Pancreas (tissue), 10 donors: ENCODE measurements at regions not wholly inside any gene's neighbourhood (a gene's known extent, or its start where the extent isn't known, plus 50 kb on each side); places are given as distances from the start of the nearest gene placed in this dataset.
A peak's percentile ranks its signal among the peaks of the same experiment; 100 is the strongest.

Experiments used
- ATAC-seq, 4 donors: fragments of 200-7000 bp; cut with Tn5 transposase; one replicate each; pipeline versions ENCODE4 v1.8.0 to v1.9.1; 2020; ENCODE audit warnings: mild to moderate bottlenecking in 4 of 4, moderate library complexity in 4 of 4
- DNase-seq, 6 donors: peaks; one replicate each; pipeline ENCODE4 v3.0.0-alpha.2; 2020
- FAIRE-seq: peaks from 2 replicates; lab custom pipeline; 2012; peaks lifted over from hg19 to GRCh38; lab: Jason Lieb, UNC
- H3K27ac ChIP-seq, 4 donors: fragments of 200-600 bp; sonication (generic); 1 replicate in 3 of 4; 2 replicates in 1 of 4; pipeline versions ENCODE4 v1.5.0 to v1.8.0; 2020
- H3K27me3 ChIP-seq, 4 donors: fragments of 200-600 bp; one replicate each; pipeline ENCODE4 v1.8.0; 2021
- H3K36me3 ChIP-seq, 3 donors: fragments of 200-600 bp; sonication (generic) in 1 of 3; one replicate each; pipeline versions ENCODE4 v1.5.0 to v1.8.0; 2020 to 2021
- H3K4me1 ChIP-seq, 3 donors: fragments of 200-600 bp; one replicate each; pipeline ENCODE4 v1.8.0; 2021
- H3K4me3 ChIP-seq, 4 donors: fragments of 200-600 bp; sonication (generic) in 2 of 4; one replicate each; pipeline versions ENCODE4 v1.5.0 to v1.8.0; 2020 to 2021
- H3K9me3 ChIP-seq, 4 donors: fragments of 200-600 bp; one replicate each; pipeline ENCODE4 v1.8.0; 2021
- WGBS, 2 donors: extraction: QIAGEN DNeasy Blood & Tissue Kit; methylation state at CpG; one replicate each; pipeline ENCODE4 v1.1.7; 2013; 5-methylcytosine and 5-hydroxymethylcytosine counted together
- intact Hi-C, 3 donors: fragments of 100-400 bp; cut with DNase I; formaldehyde crosslinking; loops; one replicate each; pipeline versions ENCODE4 v1.11.1 to v1.14.2; 2022
- TF ChIP-seq, protein P1 (sequence below), 4 donors: fragments of 200-600 bp; sonication (generic) in 3 of 4; IDR thresholded peaks; one replicate each; pipeline versions ENCODE4 v1.5.0 to v1.8.0; 2021; ENCODE audit warnings: antibody characterized with exemption in 4 of 4
- donor health status: healthy with polysubstance abuse.
- donor health status: DM: no; HTN: no; CAD: no; lungs with moderate emphysema.
- donor health status: DM: no; HTN: no; CAD: no.
- donor health status: control.
- donor health status: control.
- donor health status: Bipolar disorder and iron deficiency.
- donor health status: DM: yes; HTN: yes; CAD: no.
- donor health status: DM: no; HTN: no; CAD: no.
- donor health status: DM: no; HTN: no; CAD: no.
- donor health status: DM: yes; HTN: yes; CAD: no.

DNA sequence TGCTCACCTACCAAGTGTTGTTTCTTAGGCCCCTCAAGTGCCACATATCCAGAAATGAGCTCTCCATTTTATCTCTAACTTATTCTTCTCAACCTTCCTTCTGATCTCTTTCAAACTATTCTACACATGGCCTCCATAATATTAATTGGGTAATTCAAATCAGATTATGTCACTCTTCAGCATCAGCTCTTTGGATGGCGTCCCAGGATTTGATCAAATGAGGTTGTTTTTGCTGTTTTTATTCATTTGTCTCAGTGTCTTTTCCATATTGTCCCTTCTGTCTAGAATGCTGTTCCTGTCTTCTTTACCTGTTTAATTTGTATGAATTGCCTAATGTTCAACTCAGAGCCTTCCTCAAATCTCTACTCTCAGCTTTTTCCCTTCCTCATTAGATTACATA lies 234.6 kb upstream of the CXCL12 start:
- Histone ChIP-seq H3K4me3 (no peak overlapping the region), H3K27me3 (no peaks in the 10 kb centered on the region), H3K4me1 (no peaks in the 10 kb centered on the region), H3K9me3 (no peaks in the 10 kb centered on the region), H3K36me3 (no peaks in the 10 kb centered on the region), H3K27ac (no peak overlapping the region)
- intact Hi-C loops: no loop called here
- FAIRE-seq (no peak), DNase-seq (no peak), ATAC-seq (no peak)
- WGBS, 2 donors: 0% methylated on average over 1 of the region's 1 CpG
- TF ChIP-seq, protein P1, sequence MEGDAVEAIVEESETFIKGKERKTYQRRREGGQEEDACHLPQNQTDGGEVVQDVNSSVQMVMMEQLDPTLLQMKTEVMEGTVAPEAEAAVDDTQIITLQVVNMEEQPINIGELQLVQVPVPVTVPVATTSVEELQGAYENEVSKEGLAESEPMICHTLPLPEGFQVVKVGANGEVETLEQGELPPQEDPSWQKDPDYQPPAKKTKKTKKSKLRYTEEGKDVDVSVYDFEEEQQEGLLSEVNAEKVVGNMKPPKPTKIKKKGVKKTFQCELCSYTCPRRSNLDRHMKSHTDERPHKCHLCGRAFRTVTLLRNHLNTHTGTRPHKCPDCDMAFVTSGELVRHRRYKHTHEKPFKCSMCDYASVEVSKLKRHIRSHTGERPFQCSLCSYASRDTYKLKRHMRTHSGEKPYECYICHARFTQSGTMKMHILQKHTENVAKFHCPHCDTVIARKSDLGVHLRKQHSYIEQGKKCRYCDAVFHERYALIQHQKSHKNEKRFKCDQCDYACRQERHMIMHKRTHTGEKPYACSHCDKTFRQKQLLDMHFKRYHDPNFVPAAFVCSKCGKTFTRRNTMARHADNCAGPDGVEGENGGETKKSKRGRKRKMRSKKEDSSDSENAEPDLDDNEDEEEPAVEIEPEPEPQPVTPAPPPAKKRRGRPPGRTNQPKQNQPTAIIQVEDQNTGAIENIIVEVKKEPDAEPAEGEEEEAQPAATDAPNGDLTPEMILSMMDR (IDR thresholded peaks at IDR 0.05): no peak

- Histone ChIP-seq H3K9me3 (no peaks in the 10 kb centered on the region), H3K27me3 (no peaks in the 10 kb centered on the region), H3K4me3 (no peak overlapping the region), H3K4me1 (no peaks in the 10 kb centered on the region), H3K27ac (no peak overlapping the region), H3K36me3 (no peaks in the 10 kb centered on the region)
- peak in 1 of 4 donors; percentile 67 for ATAC-seq
- TF ChIP-seq, protein P1 (IDR thresholded peaks at IDR 0.05): no peak
- FAIRE-seq: no peak
- DNase-seq: no peak
- 65 to 67% methylated on average over 3 of the region's 3 CpGs for WGBS, 2 donors
- intact Hi-C loops: no loop called here
Observed at GRCh38 chr10:44619975-44620374, 235.1 kb upstream of the CXCL12 start.

- TF ChIP-seq, protein P1 (IDR thresholded peaks at IDR 0.05): no peak
- Histone ChIP-seq H3K4me1 (no peaks in the 10 kb centered on the region), H3K27ac (no peak overlapping the region), H3K9me3 (no peaks in the 10 kb centered on the region), H3K4me3 (no peak overlapping the region), H3K27me3 (no peaks in the 10 kb centered on the region), H3K36me3 (no peaks in the 10 kb centered on the region)
- intact Hi-C loops: no loop called here
- WGBS, 2 donors: 72 to 80% methylated on average over 6 of the region's 6 CpGs
- ATAC-seq: peak in 3 of 4 donors; percentile 12 to 56 (median 32)
- DNase-seq: no peak
- FAIRE-seq: no peak
Observed at GRCh38 chr10:44627591-44628354, 242.9 kb upstream of the CXCL12 start.

DNA sequence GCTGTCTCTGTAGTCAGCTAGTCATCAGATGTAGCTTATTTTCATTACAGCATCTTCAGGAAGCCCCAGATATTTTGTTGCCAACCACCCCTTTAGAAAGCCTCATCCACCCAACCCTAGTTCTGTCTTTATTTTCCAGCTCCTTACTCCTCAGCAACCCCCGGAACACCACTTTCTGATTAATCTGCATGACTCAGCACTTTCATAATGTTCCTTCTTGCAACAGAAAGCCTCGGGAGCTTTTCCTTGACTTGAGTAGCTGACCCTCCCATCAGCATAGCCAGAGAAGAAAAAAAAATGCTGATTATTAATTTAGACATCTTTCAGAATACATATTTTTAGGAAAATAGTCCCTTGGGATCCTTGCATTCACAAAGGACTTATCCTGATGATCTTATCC lies 244.0 kb upstream of the CXCL12 start:
- ATAC-seq: peak in 3 of 4 donors; percentile 52 to 77 (median 54)
- Histone ChIP-seq H3K4me1 (no peaks in the 10 kb centered on the region), H3K36me3 (no peaks in the 10 kb centered on the region), H3K9me3 (peaks cover 0 to under 1% (median 0%) of the 10 kb centered on the region in 4 donors), H3K27me3 (no peaks in the 10 kb centered on the region), H3K27ac (no peak overlapping the region), H3K4me3 (no peak overlapping the region)
- 14% methylated on average over 2 of the region's 2 CpGs for WGBS, 2 donors
- no peak for FAIRE-seq
- TF ChIP-seq, protein P1 (IDR thresholded peaks at IDR 0.05): no peak
- intact Hi-C loops: no loop called here
- DNase-seq: no peak

- ATAC-seq (no peak), FAIRE-seq (no peak), DNase-seq (no peak)
- Histone ChIP-seq H3K4me3 (no peak overlapping the region), H3K27ac (no peak overlapping the region), H3K4me1 (no peaks in the 10 kb centered on the region), H3K27me3 (no peaks in the 10 kb centered on the region), H3K36me3 (no peaks in the 10 kb centered on the region), H3K9me3 (peaks cover 0 to 5% (median 0%) of the 10 kb centered on the region in 4 donors)
- TF ChIP-seq, protein P1 (IDR thresholded peaks at IDR 0.05): no peak
- intact Hi-C loops: no loop called here
- 94 to 100% methylated on average over 1 of the region's 1 CpG for whole genome bisulfite sequencing, 2 donors
Observed at GRCh38 chr10:44635176-44635575, 250.3 kb upstream of the CXCL12 start.
